ENCODE measurements at regions not wholly inside any gene's neighbourhood (a gene's known extent, or its start where the extent isn't known, plus 50 kb on each side); places are given as distances from the start of the nearest gene placed in this dataset.

DNA sequence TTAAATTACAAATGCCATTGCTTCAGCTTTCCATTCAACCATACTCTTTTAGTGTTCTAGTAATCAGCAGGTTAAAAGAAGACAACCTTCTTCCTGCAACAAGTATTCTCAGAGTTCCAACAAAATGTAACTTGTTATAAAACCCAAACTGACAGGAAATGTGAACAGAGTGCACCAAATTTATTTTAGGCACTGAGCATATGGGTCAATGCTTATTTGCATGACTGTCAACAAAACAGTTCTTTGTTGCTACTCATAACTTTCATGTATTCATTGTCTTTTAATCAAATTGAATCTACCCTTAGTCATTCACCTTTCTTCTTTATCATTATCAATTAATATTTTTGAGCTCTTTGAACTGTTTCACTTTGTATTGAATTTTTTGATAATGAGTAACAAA, 554.1 kb downstream of the DACH1 start:
- TF ChIP-seq, protein P1, sequence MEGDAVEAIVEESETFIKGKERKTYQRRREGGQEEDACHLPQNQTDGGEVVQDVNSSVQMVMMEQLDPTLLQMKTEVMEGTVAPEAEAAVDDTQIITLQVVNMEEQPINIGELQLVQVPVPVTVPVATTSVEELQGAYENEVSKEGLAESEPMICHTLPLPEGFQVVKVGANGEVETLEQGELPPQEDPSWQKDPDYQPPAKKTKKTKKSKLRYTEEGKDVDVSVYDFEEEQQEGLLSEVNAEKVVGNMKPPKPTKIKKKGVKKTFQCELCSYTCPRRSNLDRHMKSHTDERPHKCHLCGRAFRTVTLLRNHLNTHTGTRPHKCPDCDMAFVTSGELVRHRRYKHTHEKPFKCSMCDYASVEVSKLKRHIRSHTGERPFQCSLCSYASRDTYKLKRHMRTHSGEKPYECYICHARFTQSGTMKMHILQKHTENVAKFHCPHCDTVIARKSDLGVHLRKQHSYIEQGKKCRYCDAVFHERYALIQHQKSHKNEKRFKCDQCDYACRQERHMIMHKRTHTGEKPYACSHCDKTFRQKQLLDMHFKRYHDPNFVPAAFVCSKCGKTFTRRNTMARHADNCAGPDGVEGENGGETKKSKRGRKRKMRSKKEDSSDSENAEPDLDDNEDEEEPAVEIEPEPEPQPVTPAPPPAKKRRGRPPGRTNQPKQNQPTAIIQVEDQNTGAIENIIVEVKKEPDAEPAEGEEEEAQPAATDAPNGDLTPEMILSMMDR (IDR thresholded peaks at IDR 0.05) = no peak
- TF ChIP-seq PBX3 (IDR thresholded peaks at IDR 0.05) (no peak), NRF1 (IDR thresholded peaks at IDR 0.05; ENCODE audit: low read depth, low read length) (no peak), GATA2 (CRISPR knock-in tag; IDR thresholded peaks at IDR 0.05) (no peak), GABPA (IDR thresholded peaks at IDR 0.05; ENCODE audit: low read depth) (no peak), TAF1 (IDR thresholded peaks at IDR 0.05; ENCODE audit: borderline replicate concordance, low read depth, low read length) (no peak), TCF12 (IDR thresholded peaks at IDR 0.05) (no peak), TEAD4 (IDR thresholded peaks at IDR 0.05; ENCODE audit: borderline replicate concordance, insufficient read depth) (no peak), FOXM1 (IDR thresholded peaks at IDR 0.05; ENCODE audit: low read depth) (no peak), FOXJ3 (CRISPR knock-in tag; IDR thresholded peaks at IDR 0.05) (no peak)
- TF ChIP-seq, protein P2, sequence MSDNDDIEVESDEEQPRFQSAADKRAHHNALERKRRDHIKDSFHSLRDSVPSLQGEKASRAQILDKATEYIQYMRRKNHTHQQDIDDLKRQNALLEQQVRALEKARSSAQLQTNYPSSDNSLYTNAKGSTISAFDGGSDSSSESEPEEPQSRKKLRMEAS (IDR thresholded peaks at IDR 0.05; ENCODE audit: low read depth) = no peak
